H9 (cell line): ENCODE measurements at regions not wholly inside any gene's neighbourhood (a gene's known extent, or its start where the extent isn't known, plus 50 kb on each side); places are given as distances from the start of the nearest gene placed in this dataset.

ENCODE experiments used
- DNase-seq: peaks from one replicate; pipeline ENCODE4 v3.0.0-alpha.2; 2017
- H2AFZ ChIP-seq: one replicate; pipeline ENCODE4 v1.6.1; 2013; ENCODE audit warnings: mild to moderate bottlenecking, low read length, control low read depth, moderate library complexity
- H2AK5ac ChIP-seq: 2 replicates; pipeline ENCODE4 v1.6.1; 2013; ENCODE audit warnings: low read length, control low read depth, mixed read lengths; ENCODE audit not compliant: insufficient read length
- H2BK120ac ChIP-seq: one replicate; pipeline ENCODE4 v1.6.1; 2013; ENCODE audit warnings: low read depth, mild to moderate bottlenecking, low read length, control low read depth, inconsistent platforms; ENCODE audit not compliant: poor library complexity, severe bottlenecking
- H2BK12ac ChIP-seq: 2 replicates; pipeline ENCODE4 v1.6.1; 2013; ENCODE audit warnings: low read length, control low read depth, mixed read lengths, low read depth; ENCODE audit not compliant: insufficient read length
- H2BK15ac ChIP-seq: 2 replicates; pipeline ENCODE4 v1.6.1; 2013; ENCODE audit warnings: low read depth, low read length, control low read depth
- H2BK20ac ChIP-seq: one replicate; pipeline ENCODE4 v1.6.1; 2013; ENCODE audit warnings: low read depth, mild to moderate bottlenecking, low read length, control low read depth, inconsistent platforms; ENCODE audit not compliant: poor library complexity, severe bottlenecking
- H2BK5ac ChIP-seq: 2 replicates; pipeline ENCODE4 v1.6.1; 2013; ENCODE audit warnings: low read length, control low read depth, mixed read lengths; ENCODE audit not compliant: insufficient read length
- H3K14ac ChIP-seq: 2 replicates; pipeline ENCODE4 v1.6.1; 2013; ENCODE audit warnings: low read length, control low read depth; ENCODE audit not compliant: insufficient read depth
- H3K18ac ChIP-seq: 2 replicates; pipeline ENCODE4 v1.6.1; 2013; ENCODE audit warnings: low read depth, mild to moderate bottlenecking, mixed read lengths, low read length, control low read depth; ENCODE audit not compliant: insufficient read length
- H3K23ac ChIP-seq: 2 replicates; pipeline ENCODE4 v1.6.1; 2013; ENCODE audit warnings: low read length, control low read depth, mixed read lengths, low read depth; ENCODE audit not compliant: insufficient read length
- H3K23me2 ChIP-seq: 2 replicates; pipeline ENCODE4 v1.6.1; 2013; ENCODE audit warnings: low read depth, mild to moderate bottlenecking, mixed read lengths, low read length, control low read depth; ENCODE audit not compliant: insufficient read length, poor library complexity, severe bottlenecking
- H3K27ac ChIP-seq: 2 replicates; pipeline ENCODE4 v1.5.1; 2013; ENCODE audit warnings: low read length, control low read depth, mixed read lengths, low read depth; ENCODE audit not compliant: insufficient read length
- H3K27me3 ChIP-seq: 2 replicates; pipeline ENCODE4 v1.6.1; 2013; ENCODE audit warnings: low read length, control low read depth, inconsistent platforms; ENCODE audit not compliant: insufficient read depth
- H3K4ac ChIP-seq: 2 replicates; pipeline ENCODE4 v1.6.1; 2013; ENCODE audit warnings: low read depth, mild to moderate bottlenecking, control low read depth, inconsistent platforms, low read length, moderate library complexity
- H3K4me1 ChIP-seq: 2 replicates; pipeline ENCODE4 v1.6.1; 2013; ENCODE audit warnings: low read length, control low read depth, inconsistent platforms; ENCODE audit not compliant: insufficient read depth
- H3K4me2 ChIP-seq: 2 replicates; pipeline ENCODE4 v1.6.1; 2013; ENCODE audit warnings: low read length, control low read depth, mixed read lengths; ENCODE audit not compliant: insufficient read length, insufficient read depth
- H3K56ac ChIP-seq: 2 replicates; pipeline ENCODE4 v1.6.1; 2013; ENCODE audit warnings: low read depth, mild to moderate bottlenecking, mixed read lengths, low read length, control low read depth; ENCODE audit not compliant: insufficient read length
- H3K79me1 ChIP-seq: 2 replicates; pipeline ENCODE4 v1.6.1; 2013; ENCODE audit warnings: low read depth, mild to moderate bottlenecking, moderate library complexity, low read length, control low read depth, inconsistent platforms; ENCODE audit not compliant: insufficient read depth, poor library complexity, severe bottlenecking
- H3K79me2 ChIP-seq: 2 replicates; pipeline ENCODE4 v1.6.1; 2013; ENCODE audit warnings: low read length, control low read depth, inconsistent platforms; ENCODE audit not compliant: insufficient read depth
- H3K9ac ChIP-seq: 2 replicates; pipeline ENCODE4 v1.6.1; 2013; ENCODE audit warnings: low read length, control low read depth, mixed read lengths; ENCODE audit not compliant: insufficient read length; ENCODE audit errors: extremely low read depth
- H3K9me3 ChIP-seq: one replicate; pipeline ENCODE4 v1.6.1; 2013; ENCODE audit warnings: low read depth, low read length, inconsistent platforms; ENCODE audit not compliant: control insufficient read depth
- H3T11ph ChIP-seq: one replicate; pipeline ENCODE4 v1.6.1; 2013; ENCODE audit warnings: mild to moderate bottlenecking, low read length, control low read depth, inconsistent platforms
- H4K20me1 ChIP-seq: one replicate; pipeline ENCODE4 v1.6.1; 2013; ENCODE audit not compliant: control insufficient read depth, insufficient read length, insufficient read depth
- H4K5ac ChIP-seq: 2 replicates; pipeline ENCODE4 v1.6.1; 2013; ENCODE audit warnings: low read depth, mild to moderate bottlenecking, mixed read lengths, low read length, control low read depth; ENCODE audit not compliant: insufficient read length
- H4K8ac ChIP-seq: replicated peaks from 2 replicates; pipeline ENCODE4 v1.6.1; 2013; ENCODE audit warnings: low read length, control low read depth, mixed read lengths, low read depth; ENCODE audit not compliant: insufficient read length
- H4K91ac ChIP-seq: 2 replicates; pipeline ENCODE4 v1.6.1; 2013; ENCODE audit warnings: low read depth, mild to moderate bottlenecking, moderate library complexity, mixed read lengths, low read length, control low read depth; ENCODE audit not compliant: insufficient read length
- H3K27ac Mint-ChIP-seq, 3 experiments: 2 replicates in 2 of 3; 3 replicates in 1 of 3; pipeline ENCODE4 v1.8.0; 2020 to 2021; ENCODE audit warnings: mixed read lengths in 3 of 3, mild to moderate bottlenecking in 1 of 3, moderate library complexity in 1 of 3
- H3K27me3 Mint-ChIP-seq: 2 replicates; pipeline ENCODE4 v1.8.0; 2021; ENCODE audit warnings: low read depth, mild to moderate bottlenecking, moderate library complexity, mixed read lengths
- H3K36me3 Mint-ChIP-seq, 3 experiments: 2 replicates in 2 of 3; 3 replicates in 1 of 3; pipeline ENCODE4 v1.8.0; 2020 to 2021; ENCODE audit warnings: low read depth in 3 of 3, mixed read lengths in 3 of 3; ENCODE audit not compliant: insufficient read depth in 1 of 3
- H3K4me1 Mint-ChIP-seq, 2 experiments: 2 replicates each; pipeline ENCODE4 v1.8.0; 2020; ENCODE audit warnings: mixed read lengths in 2 of 2
- H3K4me3 Mint-ChIP-seq, 2 experiments: 2 replicates in 1 of 2; 3 replicates in 1 of 2; pipeline ENCODE4 v1.8.0; 2020 to 2021; ENCODE audit warnings: mild to moderate bottlenecking in 2 of 2, mixed read lengths in 2 of 2, moderate library complexity in 1 of 2
- H3K9me3 Mint-ChIP-seq, 2 experiments: 2 replicates in 1 of 2; 3 replicates in 1 of 2; pipeline ENCODE4 v1.8.0; 2020; ENCODE audit warnings: mild to moderate bottlenecking in 2 of 2, mixed read lengths in 2 of 2, moderate library complexity in 1 of 2
- CTCF ChIP-seq: fragments of 200-600 bp; sonication (generic); conservative IDR thresholded peaks from 3 replicates; pipeline ENCODE4 v1.8.0; 2021; ENCODE audit warnings: antibody characterized with exemption, mild to moderate bottlenecking
- WGBS: extraction: QIAGEN DNeasy Blood & Tissue Kit; methylation state at CpG from one replicate; pipeline ENCODE4 v1.1.7; 2013; ENCODE audit warnings: missing lambda C conversion rate, low lambda C conversion rate, mixed read lengths; ENCODE audit not compliant: insufficient read length; ENCODE audit errors: extremely low coverage; 5-methylcytosine and 5-hydroxymethylcytosine counted together

- no peaks in the 10 kb centered on the region for H4K20me1 ChIP-seq
- Mint-ChIP-seq H3K36me3 (no peaks in the 10 kb centered on the region; a peak in 1 of 7 replicates), H3K4me1 (peaks cover 2 to 11% of the 10 kb centered on the region in 2 experiments), H3K4me3 (no peak overlapping the region), H3K27me3 (peaks cover 2% of the 10 kb centered on the region; the same call in 1 of the 2 replicates), H3K27ac (no peak overlapping the region), H3K9me3 (no peaks in the 10 kb centered on the region; a peak in 1 of 5 replicates)
- H4K91ac ChIP-seq: no peak overlapping the region
- no peaks in the 10 kb centered on the region for H3K23me2 ChIP-seq
- no CpG with 5 or more reads among the region's 4 CpGs for WGBS
- H3K14ac ChIP-seq: no peak overlapping the region
- no peak overlapping the region for H4K5ac ChIP-seq
- no peak overlapping the region for H3K9ac ChIP-seq
- H3K27me3 ChIP-seq: no peaks in the 10 kb centered on the region
- no peak overlapping the region for H2BK15ac ChIP-seq
- H3K23ac ChIP-seq: no peak overlapping the region
- H2BK12ac ChIP-seq: no peak overlapping the region
- H3T11ph ChIP-seq: no peak overlapping the region
- no peak overlapping the region for H2AK5ac ChIP-seq
- no peak overlapping the region for H3K18ac ChIP-seq
- no peak overlapping the region for H3K4ac ChIP-seq
- H2BK120ac ChIP-seq: no peak overlapping the region
- no peak overlapping the region for H3K27ac ChIP-seq
- no peak overlapping the region for H2AFZ ChIP-seq
- no peaks in the 10 kb centered on the region for H3K79me2 ChIP-seq
- H4K8ac ChIP-seq: no peak overlapping the region
- no peak for DNase-seq
- no peak overlapping the region for H3K56ac ChIP-seq
- no peak overlapping the region for H2BK20ac ChIP-seq
- no peak overlapping the region for H3K4me2 ChIP-seq
- H2BK5ac ChIP-seq: no peak overlapping the region
- H3K79me1 ChIP-seq: no peaks in the 10 kb centered on the region
- TF ChIP-seq CTCF: no peak
- no peaks in the 10 kb centered on the region for H3K4me1 ChIP-seq
- H3K9me3 ChIP-seq: no peaks in the 10 kb centered on the region
Observed at GRCh38 chr15:69848551-69849231, 249.0 kb downstream of the TLE3 start.
